Activated naive CD4-positive, alpha-beta T cell (primary cell): ENCODE measurements at regions not wholly inside any gene's neighbourhood (a gene's known extent, or its start where the extent isn't known, plus 50 kb on each side); places are given as distances from the start of the nearest gene placed in this dataset.
"Not testable (repeated sequence)": the region's sequence is repeated elsewhere in the genome, so short reads cannot be mapped to it uniquely, and the experiment has no call there.

ENCODE experiments used
- DNase-seq, 4 experiments: peaks; one replicate each; lab custom pipeline; 2025; lab: John Stamatoyannopoulos, UW

GRCh38 chr2:234156326-234156725 lies 105.8 kb downstream of the SPP2 start:
- no peak for DNase-seq

GRCh38 chr2:234152835-234153234 lies 102.3 kb downstream of the SPP2 start:
- not testable (repeated sequence) for DNase-seq

GRCh38 chr2:234147335-234147861 lies 96.9 kb downstream of the SPP2 start:
- no peak for DNase-seq

- DNase-seq = no peak
These were observed 95.8 kb downstream of the SPP2 start for GRCh38 chr2:234146087-234146826.

- no peak for DNase-seq
These were observed 95.0 kb downstream of the SPP2 start for GRCh38 chr2:234145511-234145910.

GRCh38 chr2:234145057-234145456 lies 94.6 kb downstream of the SPP2 start:
- no peak for DNase-seq

- no peak for DNase-seq
These were observed 93.4 kb downstream of the SPP2 start for GRCh38 chr2:234143896-234144295.

GRCh38 chr2:234142530-234142929 lies 92.0 kb downstream of the SPP2 start:
- no peak for DNase-seq

- no peak for DNase-seq
These were observed 89.3 kb downstream of the SPP2 start for GRCh38 chr2:234139755-234140154.

- no peak for DNase-seq
These were observed 88.3 kb downstream of the SPP2 start for GRCh38 chr2:234138836-234139235.

- DNase-seq = no peak
These were observed 87.0 kb downstream of the SPP2 start for GRCh38 chr2:234137400-234138014.

GRCh38 chr2:234136461-234136860 lies 86.0 kb downstream of the SPP2 start:
- no peak for DNase-seq

- peak in 3 of 4 experiments; percentile 5 to 21 (median 14) for DNase-seq
These were observed 85.3 kb downstream of the SPP2 start for GRCh38 chr2:234135750-234136221.

GRCh38 chr2:234134496-234134895 lies 84.0 kb downstream of the SPP2 start:
- DNase-seq = no peak

- DNase-seq = no peak
These were observed 82.5 kb downstream of the SPP2 start for GRCh38 chr2:234133004-234133403.

- no peak for DNase-seq
These were observed 80.3 kb downstream of the SPP2 start for GRCh38 chr2:234130777-234131181.

GRCh38 chr2:234128606-234129005 lies 78.1 kb downstream of the SPP2 start:
- no peak for DNase-seq
